IPS-NIHi11 (cell line): ENCODE measurements at regions not wholly inside any gene's neighbourhood (a gene's known extent, or its start where the extent isn't known, plus 50 kb on each side); places are given as distances from the start of the nearest gene placed in this dataset.

Experiments
- DNase-seq: peaks from one replicate; pipeline ENCODE4 v3.0.0; 2012; ENCODE audit warnings: mixed read lengths, low spot score

DNA sequence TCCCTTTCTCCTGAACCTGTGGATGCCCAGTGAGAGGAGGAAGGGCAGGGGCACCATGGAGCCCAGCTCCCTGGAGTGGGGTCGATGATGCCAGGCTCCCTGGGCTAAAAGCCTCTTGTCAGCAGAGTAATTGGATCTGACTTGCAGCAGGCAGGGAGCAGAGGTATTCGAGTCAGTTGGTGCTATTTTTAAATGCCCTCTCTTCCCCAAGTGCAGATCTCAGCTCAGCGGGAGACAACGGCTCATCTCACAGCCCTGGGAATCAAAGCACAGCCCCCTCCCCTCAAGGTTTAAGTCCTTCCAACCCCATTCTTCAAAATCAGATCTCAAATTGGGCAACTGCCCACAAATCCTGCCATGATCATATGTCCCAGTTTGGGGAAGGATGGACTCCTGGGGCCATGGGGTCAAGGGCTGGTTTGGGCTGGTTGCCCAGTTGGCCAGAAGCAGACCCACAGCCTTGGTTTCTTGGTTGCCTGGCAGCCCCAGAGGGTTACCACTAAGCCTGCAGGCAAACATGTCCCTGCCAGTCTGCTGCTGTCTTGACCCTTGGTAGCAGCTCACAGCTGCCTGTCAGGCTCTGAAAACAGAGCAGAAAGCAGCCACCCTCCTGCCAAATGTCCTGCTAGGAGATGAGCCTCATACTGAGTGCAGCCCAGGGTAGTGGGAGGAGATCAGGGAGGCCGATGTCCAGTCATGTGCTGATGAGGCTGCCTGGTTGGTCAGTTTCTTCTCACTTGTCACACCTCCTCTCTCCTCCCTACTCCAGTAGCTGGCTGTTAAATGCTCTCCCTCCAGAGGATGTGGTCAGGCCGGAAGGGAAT, 244.9 kb downstream of the LOXHD1 start:
- peak; percentile 45 for DNase-seq

DNA sequence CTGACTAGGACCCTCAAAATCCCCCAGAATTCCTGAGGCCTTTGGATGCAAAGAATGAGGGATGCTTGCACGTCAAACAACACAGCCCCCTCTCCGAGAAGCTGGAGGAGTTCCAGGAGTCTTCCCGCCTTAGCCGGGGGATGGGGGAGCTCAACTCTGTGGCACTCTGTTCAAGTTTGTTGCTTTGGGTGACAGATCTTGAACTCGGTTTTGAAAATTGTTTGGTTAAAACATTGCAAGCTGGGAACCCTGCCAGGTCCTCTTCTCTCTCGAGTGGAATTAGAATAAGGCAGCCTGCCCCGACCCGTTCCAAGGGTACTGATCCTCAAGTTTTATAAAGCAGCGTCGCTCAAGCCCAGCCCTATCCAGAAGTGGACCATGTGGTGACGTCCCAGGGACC, 244.1 kb downstream of the LOXHD1 start:
- DNase-seq, result no peak

DNA sequence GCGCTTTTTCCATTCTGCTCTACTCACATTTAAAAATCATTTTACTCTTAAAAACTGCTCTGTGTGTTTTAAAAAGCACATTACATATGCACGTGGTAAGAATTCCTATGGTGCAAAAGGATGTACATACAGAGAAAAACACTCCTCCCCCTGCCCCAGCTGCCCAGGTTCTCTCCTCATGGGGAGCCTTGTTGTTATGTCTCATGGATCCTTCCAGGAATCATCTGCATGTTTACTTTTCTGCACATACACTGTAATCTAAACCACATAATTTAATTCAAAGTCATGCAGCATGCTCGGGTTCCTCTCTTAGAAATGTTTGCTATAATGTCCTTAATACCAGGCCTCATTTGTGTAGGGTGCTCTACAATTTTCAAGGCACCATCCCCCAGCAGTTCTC, 243.3 kb downstream of the LOXHD1 start:
- no peak for DNase-seq

DNA sequence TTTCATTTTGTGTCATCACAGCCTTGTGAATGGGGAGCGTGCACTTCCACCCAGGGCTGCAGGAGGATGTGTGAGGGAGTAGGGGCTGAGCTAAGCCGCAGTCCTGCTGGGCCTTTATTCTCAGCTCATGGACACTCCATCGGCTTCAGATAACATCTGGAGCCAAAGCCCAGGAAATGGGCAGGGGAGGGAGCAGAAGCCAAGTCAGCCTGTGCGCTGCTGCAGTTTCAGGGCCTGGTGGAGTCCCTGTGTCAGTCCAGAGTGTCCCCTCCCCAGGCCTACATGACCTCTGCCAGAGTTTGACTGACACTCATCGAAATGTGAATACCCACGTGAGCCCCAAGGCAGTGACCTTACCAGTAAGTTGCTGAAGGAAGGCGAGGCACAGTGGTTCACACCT, 242.2 kb downstream of the LOXHD1 start:
- peak; percentile 54 for DNase-seq

DNA sequence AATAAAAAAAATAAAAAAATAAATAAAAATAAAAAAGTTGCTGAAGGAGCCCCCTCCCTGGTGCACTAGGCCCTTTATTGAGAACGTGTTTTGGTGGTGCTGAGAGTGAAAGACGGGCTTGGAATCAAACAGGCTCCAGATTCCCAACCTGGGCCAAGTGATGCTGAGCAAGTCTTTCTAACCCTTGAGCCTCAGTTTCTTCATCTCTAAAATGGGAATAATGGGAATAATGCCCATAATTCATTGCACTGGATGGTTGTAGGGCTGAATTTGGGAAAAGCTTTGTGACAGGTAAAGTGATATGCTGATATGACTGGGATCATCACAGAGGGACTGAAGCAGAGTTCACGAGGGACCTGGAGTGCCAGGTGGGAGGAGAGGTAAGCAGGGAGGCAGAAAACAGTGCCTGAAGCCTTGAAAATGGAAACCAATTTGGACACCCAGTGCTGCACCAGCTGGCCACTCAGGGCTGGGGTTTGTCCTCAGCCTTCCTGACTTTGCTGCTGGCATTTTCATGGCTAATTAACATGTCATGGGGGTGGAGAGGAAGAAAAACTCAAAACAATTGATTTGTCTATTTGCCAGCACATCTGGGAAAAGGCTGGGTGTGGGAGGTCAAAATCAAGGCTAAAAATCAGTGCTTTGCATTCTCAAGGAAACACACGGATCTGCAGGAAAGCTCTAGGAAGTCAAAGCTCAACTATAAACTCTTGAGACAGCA, 241.3 kb downstream of the LOXHD1 start:
- no peak for DNase-seq

DNA sequence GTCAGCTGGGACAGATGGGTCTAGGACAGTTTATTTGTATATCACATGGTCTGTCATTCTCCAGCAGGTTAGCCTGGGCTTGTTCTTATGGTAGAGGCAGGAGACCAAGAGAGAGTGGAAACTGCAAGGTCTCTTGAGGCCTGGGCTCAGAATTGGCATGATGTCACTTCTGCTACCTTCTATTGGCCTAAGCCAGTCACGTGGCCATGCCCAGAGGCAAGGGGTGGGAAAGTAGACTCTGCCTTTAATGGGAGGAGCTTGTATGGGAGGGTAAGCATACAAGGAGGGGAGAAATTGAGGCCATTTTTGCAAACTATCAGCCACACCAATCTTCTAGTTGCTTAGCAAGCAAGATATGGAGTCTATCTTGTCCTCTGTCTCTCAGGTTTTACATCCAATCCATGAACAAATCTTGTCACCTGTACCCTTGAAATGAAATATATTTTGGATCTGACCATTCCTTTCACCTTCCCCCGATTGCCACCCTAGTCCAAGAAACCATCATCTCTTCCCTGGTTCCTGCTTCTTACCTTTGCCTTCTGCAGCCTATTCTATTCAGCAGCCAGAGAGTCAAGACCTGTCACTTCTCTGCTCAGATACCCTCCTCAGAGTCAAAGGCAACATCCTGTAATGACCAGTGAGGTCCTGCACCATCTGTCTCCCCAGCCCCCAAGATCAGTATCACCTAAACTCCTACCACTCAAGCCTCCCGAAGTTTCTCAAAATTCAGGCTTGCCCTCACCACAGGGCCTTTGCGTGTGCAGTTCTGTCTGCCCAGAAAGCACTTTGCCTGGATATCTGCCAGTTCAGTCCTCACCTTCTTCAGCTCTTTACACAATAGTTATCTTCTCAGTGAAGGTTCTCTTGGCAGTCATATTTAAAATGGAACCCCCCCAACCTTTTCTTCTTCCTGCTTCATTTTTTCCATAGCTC, 240.0 kb downstream of the LOXHD1 start:
- no peak for DNase-seq

DNA sequence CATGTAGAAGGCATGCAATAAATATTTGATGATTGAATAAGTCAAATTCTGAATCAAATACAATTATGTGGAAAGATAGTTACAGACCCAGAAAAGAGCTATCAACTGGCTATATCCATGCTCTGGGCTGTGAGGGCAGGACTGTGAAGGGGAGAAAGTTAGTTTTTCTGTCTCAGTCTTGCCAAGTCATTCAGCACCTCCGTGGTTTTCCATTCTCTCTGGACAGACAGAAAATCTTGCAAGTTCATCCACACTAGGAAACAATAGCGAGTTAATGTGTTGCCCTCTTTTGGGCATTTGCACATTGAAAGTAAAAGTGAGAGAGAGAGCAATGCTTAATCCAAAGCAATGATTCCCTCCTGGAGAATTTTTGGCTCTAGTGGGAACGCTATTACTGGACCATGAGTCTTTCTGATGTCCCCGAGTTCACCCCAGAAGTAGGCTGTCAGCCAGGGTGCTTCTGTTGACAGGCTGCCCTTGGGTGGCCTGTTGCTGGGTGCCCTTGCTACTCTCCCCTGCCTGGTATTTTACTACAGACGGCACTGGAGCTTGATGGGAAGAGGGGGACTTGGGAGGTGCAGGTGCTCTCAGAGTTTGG, 238.3 kb downstream of the LOXHD1 start:
- no peak for DNase-seq

DNA sequence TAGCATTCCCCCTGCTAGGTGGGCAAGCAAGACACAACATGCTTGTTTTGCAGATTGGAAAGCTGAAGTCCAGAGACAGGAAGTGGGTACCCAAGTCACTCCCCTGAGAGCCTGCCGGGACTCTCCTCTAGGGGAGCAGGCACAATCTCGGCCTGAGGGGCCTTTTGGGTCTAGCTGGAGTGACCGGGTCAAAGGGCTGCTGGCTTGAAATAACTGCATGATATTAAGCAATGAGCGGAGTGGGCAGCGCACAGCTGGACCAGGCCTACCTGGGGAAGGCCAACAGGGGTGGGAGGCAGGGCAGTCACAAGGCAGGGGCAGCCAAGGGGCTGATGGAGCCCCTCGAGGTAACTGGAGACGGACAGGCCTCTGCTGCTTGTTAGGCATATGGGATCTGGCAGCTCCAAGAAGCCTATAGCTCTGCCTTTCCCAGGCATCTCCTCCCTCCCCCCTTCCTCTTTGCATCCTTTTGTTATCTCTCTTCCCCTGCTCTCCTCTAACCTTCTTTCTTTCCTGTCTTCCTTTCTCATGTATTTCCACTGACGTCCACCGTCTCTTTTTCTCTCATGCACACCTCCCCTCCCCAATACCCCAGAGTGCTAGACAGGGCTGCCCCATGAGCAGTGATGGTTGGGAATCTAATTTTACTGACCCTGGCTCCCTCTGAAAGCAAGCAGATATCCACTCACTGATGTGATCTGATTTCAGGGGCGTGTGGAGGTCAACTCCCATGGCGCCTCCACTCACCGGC, 237.5 kb downstream of the LOXHD1 start:
- DNase-seq, result no peak

DNA sequence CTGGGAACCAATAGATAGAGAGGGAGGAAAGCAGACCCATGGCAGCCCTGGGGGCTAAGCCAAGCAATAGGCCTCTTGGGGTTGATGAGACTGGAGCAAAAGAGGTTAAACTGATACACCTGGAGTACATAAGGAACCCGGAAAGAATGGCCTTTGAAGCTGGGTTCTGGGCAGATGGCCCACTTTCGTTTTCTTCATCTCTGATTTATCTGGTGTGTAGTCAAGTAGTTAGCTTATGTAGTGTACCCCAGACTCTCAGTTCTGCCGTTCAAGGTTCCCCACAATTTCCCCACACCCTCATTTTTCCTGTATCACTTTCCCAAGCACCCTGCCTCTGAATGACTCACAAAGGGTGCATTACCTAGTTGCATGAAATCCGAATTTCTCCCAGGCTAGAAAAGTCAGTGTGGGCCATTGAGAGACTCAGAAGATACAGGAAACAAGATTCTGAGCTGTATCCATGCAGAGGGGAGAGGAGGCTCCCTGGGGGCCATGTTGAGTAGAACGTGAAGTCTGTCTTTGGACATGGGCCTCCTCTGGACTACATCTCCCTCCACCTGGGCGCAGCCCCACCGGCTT, 235.0 kb downstream of the LOXHD1 start:
- no peak for DNase-seq

DNA sequence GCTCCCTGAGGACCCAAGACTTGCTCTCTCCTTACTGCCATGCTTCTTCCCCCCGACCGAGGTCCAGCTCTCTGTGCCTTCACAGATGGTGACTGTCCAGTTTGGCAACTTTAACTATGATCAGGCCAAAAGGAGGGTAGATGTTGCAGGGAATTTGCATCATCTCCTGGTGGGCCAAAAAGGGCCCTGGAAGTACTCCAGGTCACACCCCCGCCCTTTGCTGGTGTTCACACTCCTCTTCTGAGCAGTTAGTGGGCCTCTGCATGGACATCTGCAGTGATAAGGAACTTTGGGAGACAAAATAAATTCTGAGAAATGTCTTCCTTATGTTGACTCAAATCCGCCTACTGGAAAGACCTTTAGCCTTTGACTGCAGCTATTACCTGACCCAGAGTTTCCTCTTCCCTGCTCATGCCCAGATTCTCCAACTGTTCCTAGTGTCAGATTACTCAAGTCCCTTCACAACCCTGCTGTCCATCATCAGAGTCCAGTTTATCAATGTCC, 234.4 kb downstream of the LOXHD1 start:
- DNase-seq, result no peak

DNA sequence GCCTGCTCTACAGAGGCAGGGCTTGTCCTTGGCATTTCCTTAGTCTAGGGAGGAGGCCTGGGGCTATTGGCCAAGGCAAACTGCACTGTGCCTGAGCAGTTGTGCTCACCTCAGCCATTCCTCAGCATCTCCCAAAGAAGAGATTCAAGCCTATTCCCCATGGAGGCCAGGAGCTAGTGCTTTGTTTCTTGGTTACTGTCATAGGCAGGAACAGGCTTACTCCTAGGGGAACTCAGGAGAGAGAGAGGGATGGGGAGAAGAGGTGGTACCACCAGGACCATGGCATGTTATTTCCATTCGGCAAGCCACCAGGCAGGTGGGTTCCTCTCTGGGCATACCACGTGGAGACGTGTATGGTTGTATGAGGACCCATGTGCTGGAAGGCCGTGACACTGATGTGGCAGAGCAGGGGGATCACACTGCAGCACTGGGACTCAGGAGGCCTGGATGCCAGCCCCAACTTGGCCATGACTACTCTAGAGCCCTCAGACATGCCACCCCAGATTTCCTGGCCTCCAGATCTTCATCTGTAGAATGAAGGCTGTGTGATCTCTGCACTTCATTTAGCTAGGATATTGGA, 233.7 kb downstream of the LOXHD1 start:
- DNase-seq, result no peak

DNA sequence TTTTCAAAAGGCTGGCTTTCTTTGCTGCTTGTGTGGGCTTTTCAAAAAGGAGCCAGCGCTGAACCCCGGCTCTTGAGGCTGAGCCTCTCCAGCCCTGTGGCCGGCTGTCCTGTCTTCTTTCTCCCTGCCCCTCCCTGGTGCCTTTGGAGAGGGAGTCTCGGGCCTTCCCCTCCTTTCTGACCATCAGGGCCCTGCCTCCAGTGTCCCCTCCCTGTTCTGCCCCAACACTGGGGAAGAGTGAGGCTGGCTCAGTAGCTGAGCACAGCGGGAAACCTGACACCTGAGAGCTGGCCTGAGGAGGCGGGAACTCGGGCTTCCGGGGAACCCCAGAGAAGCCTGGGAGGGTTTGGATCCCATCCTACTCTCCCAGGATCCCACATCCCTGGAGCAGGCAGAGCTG, 232.1 kb downstream of the LOXHD1 start:
- DNase-seq, result peak; percentile 80

DNA sequence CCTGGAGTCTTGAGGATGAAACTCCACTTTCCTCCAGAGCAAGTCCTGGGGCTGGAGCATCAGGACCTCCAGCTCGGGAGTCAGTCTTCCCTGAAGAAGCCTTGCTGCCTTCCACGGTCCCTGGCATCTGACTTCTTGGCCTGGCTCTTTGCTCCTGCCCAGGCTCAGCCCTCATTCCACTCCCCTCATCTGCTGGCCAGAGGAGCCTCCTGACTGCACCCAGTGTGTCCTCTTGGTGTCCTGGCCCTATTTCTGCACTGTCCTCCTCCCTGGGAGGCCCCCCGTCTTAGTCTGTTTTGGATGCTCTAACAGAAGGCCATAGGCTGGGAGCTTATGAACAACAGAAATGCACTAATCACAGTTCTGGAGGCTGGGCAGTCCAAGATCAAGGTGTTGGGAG, 231.5 kb downstream of the LOXHD1 start:
- no peak for DNase-seq

DNA sequence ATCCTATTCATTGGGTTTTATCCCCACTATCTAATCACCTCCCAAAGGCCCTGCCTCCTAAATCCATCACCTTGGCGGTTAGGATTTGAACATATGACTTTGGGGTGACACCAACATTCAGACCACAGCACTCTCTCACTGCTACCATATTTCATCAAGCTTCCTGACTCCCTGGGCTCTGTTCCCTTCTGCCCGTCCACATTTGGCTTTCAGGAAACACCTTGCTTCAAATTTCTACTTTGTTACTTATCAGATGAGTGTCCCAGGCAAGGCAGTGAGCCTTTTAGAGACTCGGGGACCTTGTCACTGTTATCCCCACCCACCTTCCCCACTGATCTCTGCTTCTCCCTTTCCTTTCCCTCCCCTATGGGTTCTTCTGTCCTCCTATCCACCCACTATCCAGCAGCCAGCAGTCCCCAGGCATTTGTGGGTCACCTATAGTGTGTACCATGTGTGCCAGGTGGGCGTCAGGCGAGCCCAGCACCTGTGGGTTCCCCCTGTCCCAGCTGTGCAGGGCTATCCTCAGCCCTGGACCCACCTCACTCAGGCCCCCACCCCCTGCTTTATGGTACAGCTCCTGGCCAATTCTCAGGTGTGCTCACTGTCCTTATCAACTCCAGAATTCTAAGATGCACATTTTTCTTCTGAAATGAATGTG, 230.9 kb downstream of the LOXHD1 start:
- DNase-seq, result no peak

DNA sequence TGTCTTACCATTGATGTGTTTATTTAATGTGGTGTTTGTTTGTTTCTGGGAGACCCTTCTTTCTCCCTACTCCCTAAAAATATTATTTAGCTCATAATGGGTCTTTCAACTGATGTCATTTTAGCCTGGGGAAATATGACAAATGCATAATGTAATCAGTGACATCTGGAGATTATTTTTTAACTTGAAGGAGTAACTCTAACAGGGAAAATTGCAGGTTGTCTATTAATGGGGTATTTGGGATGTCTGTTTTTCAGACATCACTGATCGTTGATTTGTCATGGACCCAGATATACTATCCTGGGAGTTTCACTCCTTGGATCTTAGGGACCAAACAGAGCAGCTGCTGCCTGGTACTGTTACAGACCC, 230.4 kb downstream of the LOXHD1 start:
- DNase-seq, result no peak
